Common myeloid progenitor, CD34-positive (primary cell): ENCODE measurements at regions not wholly inside any gene's neighbourhood (a gene's known extent, or its start where the extent isn't known, plus 50 kb on each side); places are given as distances from the start of the nearest gene placed in this dataset.

Experiments
- CTCF ChIA-PET: fragments of 350-600 bp; sonication (Branson Sonifier 250); formaldehyde crosslinking; loops from one replicate; lab custom pipeline; 2021; ENCODE audit warnings: antibody characterized with exemption; lab: Charles Lee
- POLR2A ChIA-PET: fragments of 350-600 bp; sonication (Branson Sonifier 250); formaldehyde crosslinking; loops from one replicate; lab custom pipeline; 2021; ENCODE audit warnings: antibody characterized with exemption; lab: Charles Lee
- DNase-seq, 3 donors: peaks; one replicate each; pipeline versions ENCODE4 v3.0.0 to v3.0.0-alpha.2; 2013
- H3K27ac ChIP-seq, 2 experiments: 1 replicate in 1 of 2; 2 replicates in 1 of 2; pipeline ENCODE4 v1.7.0; 2013; ENCODE audit warnings: inconsistent platforms in 2 of 2, low read length in 2 of 2, mild to moderate bottlenecking in 2 of 2, low read depth in 1 of 2, moderate library complexity in 1 of 2; ENCODE audit not compliant: severe bottlenecking in 2 of 2, insufficient read depth in 1 of 2, poor library complexity in 1 of 2
- H3K27me3 ChIP-seq, 5 experiments: replicated peaks in 2 of 5; 1 replicate in 3 of 5; 2 replicates in 2 of 5; pipeline versions ENCODE4 v1.6.1 to v1.7.0; 2013; ENCODE audit warnings: low read length in 4 of 5, mild to moderate bottlenecking in 2 of 5, moderate library complexity in 2 of 5, inconsistent platforms in 1 of 5; ENCODE audit not compliant: insufficient read depth in 5 of 5, control insufficient read depth in 4 of 5
- H3K36me3 ChIP-seq, 4 experiments: 1 replicate in 2 of 4; 2 replicates in 2 of 4; pipeline versions ENCODE4 v1.6.1 to v1.7.0; 2013; ENCODE audit warnings: low read length in 3 of 4, control low read depth in 1 of 4, mild to moderate bottlenecking in 1 of 4; ENCODE audit not compliant: control insufficient read depth in 4 of 4, insufficient read depth in 4 of 4
- H3K4me1 ChIP-seq, 4 experiments: 1 replicate in 3 of 4; 2 replicates in 1 of 4; pipeline versions ENCODE4 v1.6.1 to v1.7.1; 2013; ENCODE audit warnings: low read length in 3 of 4, mild to moderate bottlenecking in 3 of 4, control low read depth in 1 of 4, inconsistent platforms in 1 of 4, moderate library complexity in 1 of 4; ENCODE audit not compliant: control insufficient read depth in 4 of 4, insufficient read depth in 4 of 4; ENCODE audit errors: control extremely low read depth in 1 of 4
- H3K4me3 ChIP-seq, 7 experiments: 1 replicate in 4 of 7; 2 replicates in 3 of 7; pipeline versions ENCODE4 v1.5.1 to v1.7.0; 2013; ENCODE audit warnings: mild to moderate bottlenecking in 7 of 7, low read length in 6 of 7, moderate library complexity in 6 of 7, inconsistent platforms in 2 of 7, low read depth in 2 of 7, control low read depth in 1 of 7; ENCODE audit not compliant: insufficient read depth in 4 of 7, control insufficient read depth in 1 of 7; ENCODE audit errors: extremely low read depth in 1 of 7
- H3K9me3 ChIP-seq, 5 experiments: 1 replicate in 4 of 5; 2 replicates in 1 of 5; pipeline versions ENCODE4 v1.6.1 to v1.7.1; 2013; ENCODE audit warnings: low read length in 4 of 5, mild to moderate bottlenecking in 2 of 5, inconsistent platforms in 1 of 5, low read depth in 1 of 5, moderate library complexity in 1 of 5; ENCODE audit not compliant: control insufficient read depth in 4 of 5, insufficient read depth in 2 of 5; ENCODE audit errors: control extremely low read depth in 1 of 5
- WGBS: methylation state at CpG from one replicate; pipeline ENCODE4 v1.1.5; 2013; ENCODE audit not compliant: insufficient coverage; 5-methylcytosine and 5-hydroxymethylcytosine counted together

DNA sequence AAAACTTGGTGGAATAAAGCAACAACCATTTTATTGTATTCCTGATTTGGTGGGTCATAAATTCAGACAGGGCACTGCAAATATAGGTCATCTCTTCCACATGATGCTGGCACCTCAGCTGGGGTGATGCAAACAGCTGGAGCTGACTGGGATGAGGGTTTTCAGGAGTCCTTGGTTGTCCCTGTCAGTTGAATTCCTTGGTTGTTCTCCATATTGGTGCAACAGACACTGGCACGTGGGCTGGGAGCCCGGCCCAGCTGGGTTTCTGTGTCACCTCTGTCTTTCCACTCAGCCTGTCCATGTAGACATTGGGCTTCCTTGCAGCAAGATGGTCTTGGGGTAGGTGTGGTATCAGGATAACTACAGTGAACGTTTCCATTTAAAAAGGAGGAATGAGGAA is 518.0 kb upstream of the MEF2C start:
- H3K27ac ChIP-seq, result no peak overlapping the region
- H3K9me3 ChIP-seq, result no peaks in the 10 kb centered on the region
- POLR2A ChIA-PET, result no interaction called here
- no peaks in the 10 kb centered on the region for H3K27me3 ChIP-seq
- peaks cover 0 to 2% (median 0%) of the 10 kb centered on the region in 4 experiments for H3K36me3 ChIP-seq
- H3K4me3 ChIP-seq, result no peak overlapping the region
- CTCF ChIA-PET, result interaction anchor here (1.5 kb wide), 1 partner anchor 16 kb away, joined by 3 read pairs; no protein-coding TSS in a partner anchor
- 95% methylated on average over 3 of the region's 3 CpGs for WGBS
- DNase-seq, result no peak
- H3K4me1 ChIP-seq, result peaks cover 14 to 23% (median 20%) of the 10 kb centered on the region in 4 experiments

DNA sequence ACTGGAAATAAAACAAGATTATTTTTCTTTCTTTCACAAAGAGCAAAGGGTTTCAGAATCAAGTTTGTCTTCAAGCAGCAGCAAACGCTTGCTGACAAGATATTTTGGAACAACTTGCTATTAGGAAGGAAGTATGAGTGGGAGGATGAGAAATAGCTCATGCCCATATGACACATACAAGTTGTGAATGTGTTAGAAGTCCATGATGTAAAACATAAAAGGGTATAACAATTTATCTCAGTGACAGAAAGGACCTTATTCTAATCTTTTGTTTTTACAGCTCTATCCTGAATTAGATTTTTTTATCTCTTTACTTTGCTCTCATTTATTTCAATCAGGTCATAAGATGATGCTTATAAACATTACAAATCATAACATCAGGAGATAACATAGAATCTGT is 516.6 kb upstream of the MEF2C start:
- H3K9me3 ChIP-seq, result no peaks in the 10 kb centered on the region
- ChIA-PET POLR2A (no interaction called here), CTCF (interaction anchor here (1.5 kb wide), 1 partner anchor 14 kb away, joined by 3 read pairs; no protein-coding TSS in a partner anchor)
- no peak overlapping the region for H3K27ac ChIP-seq
- peak in 1 of 3 donors; percentile 37 for DNase-seq
- WGBS, result no CpG with 5 or more reads among the region's 1 CpG
- H3K4me1 ChIP-seq, result peaks cover 26 to 37% (median 34%) of the 10 kb centered on the region in 4 experiments
- H3K27me3 ChIP-seq, result no peaks in the 10 kb centered on the region
- H3K4me3 ChIP-seq, result no peak overlapping the region
- H3K36me3 ChIP-seq, result peaks cover 0 to 2% (median 0%) of the 10 kb centered on the region in 4 experiments

- H3K4me3 ChIP-seq, result peak overlapping the region in 2 of 7 experiments; percentile 33 to 48
- H3K9me3 ChIP-seq, result no peaks in the 10 kb centered on the region
- H3K4me1 ChIP-seq, result peaks cover 30 to 43% (median 38%) of the 10 kb centered on the region in 4 experiments
- peaks cover 0 to 2% (median 0%) of the 10 kb centered on the region in 4 experiments for H3K36me3 ChIP-seq
- CTCF ChIA-PET, result no interaction called here
- POLR2A ChIA-PET, result no interaction called here
- peak; percentile 40 to 90 (median 82) for DNase-seq
- peak overlapping the region; percentile 53 to 83 for H3K27ac ChIP-seq
- 0% methylated on average over 1 of the region's 1 CpG for WGBS
- H3K27me3 ChIP-seq, result no peaks in the 10 kb centered on the region
Measured at GRCh38 chr5:89397096-89397495, 514.1 kb upstream of the MEF2C start.

DNA sequence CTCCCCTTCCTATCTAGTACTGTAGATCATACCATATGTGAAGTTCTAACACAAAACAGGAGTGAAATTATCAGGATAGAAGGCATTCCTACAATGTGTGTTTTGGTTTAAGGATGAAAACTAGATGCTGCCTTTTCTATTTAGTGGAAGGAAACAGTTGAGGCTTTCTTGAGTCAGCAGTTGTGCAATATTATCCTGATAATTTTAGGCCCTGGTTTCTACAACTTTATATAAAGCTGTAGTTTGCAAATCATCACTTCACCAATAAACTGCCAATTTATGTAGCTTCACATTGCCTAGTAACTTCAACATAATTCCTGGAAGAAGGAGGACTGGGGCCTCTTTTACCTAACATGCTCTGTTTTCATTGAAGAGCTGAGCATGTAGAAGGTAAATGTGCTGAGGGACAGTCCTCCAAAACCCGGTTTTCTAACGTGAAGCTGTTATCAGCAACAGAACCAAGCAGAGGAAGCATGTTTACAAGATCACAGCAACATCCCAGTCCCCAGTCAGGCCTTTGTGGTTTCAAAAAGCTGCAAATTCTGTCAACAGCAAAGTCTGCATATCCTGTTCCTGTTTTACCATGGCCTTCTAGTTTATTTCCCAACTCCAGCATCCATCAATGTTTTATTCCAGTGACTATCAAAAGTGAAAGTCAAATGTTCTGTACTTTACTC is 513.4 kb upstream of the MEF2C start:
- Histone ChIP-seq H3K27me3 (no peaks in the 10 kb centered on the region), H3K9me3 (no peaks in the 10 kb centered on the region), H3K36me3 (no peaks in the 10 kb centered on the region), H3K27ac (peak overlapping the region; percentile 53 to 83), H3K4me3 (peak overlapping the region in 5 of 7 experiments; percentile 9 to 48 (median 33)), H3K4me1 (peaks cover 30 to 43% (median 38%) of the 10 kb centered on the region in 4 experiments)
- CTCF ChIA-PET, result no interaction called here
- peak; percentile 84 to 96 (median 95) for DNase-seq
- WGBS, result 0% methylated on average over 2 of the region's 2 CpGs
- POLR2A ChIA-PET, result no interaction called here

DNA sequence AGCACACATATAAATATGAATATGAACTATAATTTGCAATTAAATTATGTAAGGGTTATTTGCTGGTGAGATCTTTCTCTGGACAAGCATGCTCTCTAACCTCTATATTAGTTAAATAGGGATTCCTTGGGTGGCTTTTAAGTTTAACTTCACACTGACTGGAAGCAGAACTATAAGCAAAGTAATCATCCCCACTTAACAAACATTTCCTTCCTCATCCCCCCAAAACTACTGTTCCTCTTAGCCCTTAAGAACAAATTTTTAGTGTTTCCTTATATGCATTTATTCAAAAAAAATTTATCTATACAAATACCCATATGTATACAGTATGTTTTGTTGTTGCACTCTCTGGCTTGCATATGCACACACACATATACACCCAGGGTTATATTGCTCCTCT is 512.1 kb upstream of the MEF2C start:
- H3K4me3 ChIP-seq, result no peak overlapping the region
- H3K4me1 ChIP-seq, result peaks cover 30 to 43% (median 38%) of the 10 kb centered on the region in 4 experiments
- H3K27ac ChIP-seq, result peak overlapping the region; percentile 37 to 83
- no peaks in the 10 kb centered on the region for H3K27me3 ChIP-seq
- POLR2A ChIA-PET, result no interaction called here
- H3K9me3 ChIP-seq, result no peaks in the 10 kb centered on the region
- CTCF ChIA-PET, result no interaction called here
- H3K36me3 ChIP-seq, result no peaks in the 10 kb centered on the region
- DNase-seq, result peak in 2 of 3 donors; percentile 34 to 53

DNA sequence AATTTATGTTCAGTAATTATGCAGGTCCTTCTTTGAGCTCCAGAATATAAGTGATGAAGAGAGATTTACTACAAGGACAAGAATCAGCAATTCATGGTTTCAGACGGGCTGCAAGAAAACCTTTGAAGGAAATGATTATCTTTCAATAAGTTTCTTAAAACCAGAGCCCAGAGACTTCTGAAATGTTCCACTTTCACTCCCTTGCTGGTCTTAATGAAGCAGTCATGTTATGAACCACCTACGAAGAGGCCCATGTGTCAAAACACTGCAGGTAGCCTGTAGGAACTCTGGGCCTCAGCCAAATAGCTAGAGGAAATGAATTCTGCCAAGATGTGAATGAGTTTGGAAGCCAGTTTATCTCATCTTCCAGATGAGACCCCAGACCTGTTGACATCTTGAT is 505.9 kb upstream of the MEF2C start:
- no peaks in the 10 kb centered on the region for H3K36me3 ChIP-seq
- DNase-seq, result no peak
- H3K27me3 ChIP-seq, result no peaks in the 10 kb centered on the region
- H3K4me1 ChIP-seq, result peaks cover 0 to 3% (median 0%) of the 10 kb centered on the region in 4 experiments
- no peak overlapping the region for H3K27ac ChIP-seq
- CTCF ChIA-PET, result interaction anchor here (1.3 kb wide), 1 partner anchor 14 kb away, joined by 4 read pairs; no protein-coding TSS in a partner anchor
- H3K4me3 ChIP-seq, result no peak overlapping the region
- POLR2A ChIA-PET, result no interaction called here
- peaks cover 0 to 2% (median 0%) of the 10 kb centered on the region in 5 experiments for H3K9me3 ChIP-seq
- WGBS, result 73% methylated on average over 2 of the region's 2 CpGs

- no peaks in the 10 kb centered on the region for H3K27me3 ChIP-seq
- H3K9me3 ChIP-seq, result peaks cover 0 to 2% (median 0%) of the 10 kb centered on the region in 5 experiments
- no peak for DNase-seq
- no peak overlapping the region for H3K27ac ChIP-seq
- POLR2A ChIA-PET, result no interaction called here
- 100% methylated on average over 3 of the region's 5 CpGs for WGBS
- no peaks in the 10 kb centered on the region for H3K36me3 ChIP-seq
- CTCF ChIA-PET, result interaction anchor here (1.5 kb wide), 1 partner anchor 16 kb away, joined by 3 read pairs; no protein-coding TSS in a partner anchor
- H3K4me1 ChIP-seq, result peaks cover 0 to 2% (median 0%) of the 10 kb centered on the region in 4 experiments
- H3K4me3 ChIP-seq, result no peak overlapping the region
Measured at GRCh38 chr5:89384391-89384790, 501.4 kb upstream of the MEF2C start.
